ENCODE measurements at regions not wholly inside any gene's neighbourhood (a gene's known extent, or its start where the extent isn't known, plus 50 kb on each side); places are given as distances from the start of the nearest gene placed in this dataset.

- ATAC-seq (no peak), DNase-seq (no peak)
- ChIA-PET POLR2A (no interaction called here), CTCF (no interaction called here)
- H3K4me1 Mint-ChIP-seq, result no peaks in the 10 kb centered on the region
- intact Hi-C loops (cut with DNase I, micrococcal nuclease), result no loop called here
- H3K27ac Mint-ChIP-seq, result no peak overlapping the region
- H3K9me3 Mint-ChIP-seq (ENCODE audit: low read depth), result no peaks in the 10 kb centered on the region
- H3K36me3 Mint-ChIP-seq (ENCODE audit: low read depth), result no peaks in the 10 kb centered on the region
- peaks cover 25% of the 10 kb centered on the region for H3K27me3 Mint-ChIP-seq
- no peak overlapping the region for H3K4me3 Mint-ChIP-seq
These were observed 153.0 kb downstream of the RAP2A start for GRCh38 chr13:97586941-97587340.

DNA sequence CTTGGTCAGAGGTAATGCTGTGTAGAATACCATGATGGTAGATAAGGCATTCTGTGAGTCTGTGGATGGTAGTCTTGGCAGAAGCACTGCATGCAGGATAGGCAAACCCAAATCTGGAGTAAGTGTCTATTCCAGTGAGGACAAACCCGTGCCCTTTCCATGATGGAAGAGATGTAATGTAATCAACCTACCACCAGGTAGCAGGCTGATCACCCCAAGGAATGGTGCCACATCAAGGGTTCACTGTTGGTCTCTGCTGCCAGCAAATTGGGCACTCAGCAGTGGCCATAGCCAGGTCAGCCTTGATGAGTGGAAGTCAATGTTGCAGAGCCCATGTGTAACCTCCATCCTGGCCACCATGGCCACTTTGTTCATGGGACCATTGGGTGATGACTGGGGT lies 155.0 kb downstream of the RAP2A start:
- H3K4me3 Mint-ChIP-seq, result no peak overlapping the region
- H3K4me1 Mint-ChIP-seq, result no peaks in the 10 kb centered on the region
- ChIA-PET CTCF (no interaction called here), POLR2A (no interaction called here)
- no peaks in the 10 kb centered on the region for H3K36me3 Mint-ChIP-seq (ENCODE audit: low read depth)
- intact Hi-C loops (cut with DNase I, micrococcal nuclease), result no loop called here
- no peak for ATAC-seq
- no peak for DNase-seq
- H3K27me3 Mint-ChIP-seq, result peaks cover 27% of the 10 kb centered on the region
- no peaks in the 10 kb centered on the region for H3K9me3 Mint-ChIP-seq (ENCODE audit: low read depth)
- H3K27ac Mint-ChIP-seq, result no peak overlapping the region

- ChIA-PET POLR2A (no interaction called here), CTCF (no interaction called here)
- no peak overlapping the region for H3K4me3 Mint-ChIP-seq
- no peaks in the 10 kb centered on the region for H3K36me3 Mint-ChIP-seq (ENCODE audit: low read depth)
- ATAC-seq, result no peak
- H3K27ac Mint-ChIP-seq, result no peak overlapping the region
- no peaks in the 10 kb centered on the region for H3K4me1 Mint-ChIP-seq
- intact Hi-C loops (cut with DNase I, micrococcal nuclease), result no loop called here
- H3K9me3 Mint-ChIP-seq (ENCODE audit: low read depth), result no peaks in the 10 kb centered on the region
- DNase-seq, result no peak
- H3K27me3 Mint-ChIP-seq, result peaks cover 3% of the 10 kb centered on the region
These were observed 166.6 kb downstream of the RAP2A start for GRCh38 chr13:97600458-97601075.

GRCh38 chr13:97615266-97615665 lies 181.3 kb downstream of the RAP2A start:
- Mint-ChIP-seq H3K36me3 (ENCODE audit: low read depth) (no peaks in the 10 kb centered on the region), H3K27ac (no peak overlapping the region), H3K4me3 (no peak overlapping the region), H3K4me1 (no peaks in the 10 kb centered on the region), H3K9me3 (ENCODE audit: low read depth) (no peaks in the 10 kb centered on the region), H3K27me3 (peaks cover 11% of the 10 kb centered on the region)
- ChIA-PET CTCF (interaction anchor here (0.9 to 1.0 kb wide), 2 partner anchors 24 to 66 kb away, joined by 3 read pairs; no protein-coding TSS in a partner anchor), POLR2A (no interaction called here)
- no peak for ATAC-seq
- no peak for DNase-seq
- intact Hi-C loops (cut with DNase I, micrococcal nuclease), result no loop called here

GRCh38 chr13:97616385-97616784 lies 182.4 kb downstream of the RAP2A start:
- Mint-ChIP-seq H3K27ac (no peak overlapping the region), H3K4me1 (no peaks in the 10 kb centered on the region), H3K36me3 (ENCODE audit: low read depth) (no peaks in the 10 kb centered on the region), H3K4me3 (no peak overlapping the region), H3K27me3 (peaks cover 11% of the 10 kb centered on the region), H3K9me3 (ENCODE audit: low read depth) (no peaks in the 10 kb centered on the region)
- CTCF ChIA-PET, result interaction anchor here (0.6 kb wide), 2 partner anchors 199 to 507 kb away, joined by 3 read pairs; no protein-coding TSS in a partner anchor
- no peak for ATAC-seq
- no peak for DNase-seq
- intact Hi-C loops (cut with DNase I, micrococcal nuclease), result no loop called here
- POLR2A ChIA-PET, result no interaction called here

DNA sequence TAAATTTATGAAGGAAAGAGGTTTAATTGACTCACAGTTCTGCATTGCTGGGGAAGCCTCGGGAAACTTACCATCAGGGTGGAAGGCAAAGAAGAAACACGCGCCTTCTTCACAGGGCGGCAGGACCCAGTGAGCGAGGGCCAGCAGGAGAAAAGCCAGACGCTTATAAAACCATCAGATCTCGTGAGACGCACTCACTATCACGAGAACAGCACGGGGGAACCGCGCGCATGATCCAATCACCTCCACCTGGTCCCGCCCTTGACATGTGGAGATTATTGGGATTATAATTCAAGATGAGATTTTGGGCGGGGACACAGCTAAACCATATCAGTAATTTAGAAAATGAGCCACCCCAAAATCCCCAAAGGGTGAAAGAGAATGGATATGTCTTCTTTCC lies 187.1 kb downstream of the RAP2A start:
- H3K4me3 Mint-ChIP-seq, result no peak overlapping the region
- no peak for ATAC-seq
- no peaks in the 10 kb centered on the region for H3K9me3 Mint-ChIP-seq (ENCODE audit: low read depth)
- no peak for DNase-seq
- intact Hi-C loops (cut with DNase I, micrococcal nuclease), result no loop called here
- ChIA-PET CTCF (no interaction called here), POLR2A (no interaction called here)
- H3K27ac Mint-ChIP-seq, result no peak overlapping the region
- no peaks in the 10 kb centered on the region for H3K36me3 Mint-ChIP-seq (ENCODE audit: low read depth)
- no peaks in the 10 kb centered on the region for H3K4me1 Mint-ChIP-seq
- H3K27me3 Mint-ChIP-seq, result peaks cover 12% of the 10 kb centered on the region

DNA sequence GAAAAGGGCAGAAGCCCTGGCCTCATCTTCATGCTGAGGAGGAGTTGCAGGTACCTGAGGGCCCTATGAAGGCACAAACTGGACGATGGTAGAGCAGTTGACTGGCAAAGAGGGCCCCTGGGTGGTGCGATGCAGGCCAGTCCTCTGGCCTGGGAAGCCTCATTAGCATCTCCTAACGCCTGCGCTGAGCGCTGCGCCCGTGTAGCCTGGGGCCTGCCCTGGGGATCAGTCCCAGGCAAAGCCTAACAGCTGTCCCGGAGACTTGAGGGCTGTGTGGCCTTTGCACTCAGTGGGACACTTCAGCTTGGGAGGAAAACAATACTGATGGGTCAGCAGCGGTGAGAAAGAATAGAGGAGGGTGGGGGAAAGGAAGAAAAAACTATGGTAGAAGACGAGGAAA lies 187.7 kb downstream of the RAP2A start:
- no peaks in the 10 kb centered on the region for H3K4me1 Mint-ChIP-seq
- no peaks in the 10 kb centered on the region for H3K36me3 Mint-ChIP-seq (ENCODE audit: low read depth)
- intact Hi-C loops (cut with DNase I, micrococcal nuclease), result no loop called here
- no peak for DNase-seq
- ChIA-PET POLR2A (no interaction called here), CTCF (no interaction called here)
- no peak for ATAC-seq
- H3K9me3 Mint-ChIP-seq (ENCODE audit: low read depth), result no peaks in the 10 kb centered on the region
- H3K27ac Mint-ChIP-seq, result no peak overlapping the region
- H3K4me3 Mint-ChIP-seq, result no peak overlapping the region
- peaks cover 13% of the 10 kb centered on the region for H3K27me3 Mint-ChIP-seq

GRCh38 chr13:97627566-97627965 lies 193.6 kb downstream of the RAP2A start:
- ChIA-PET POLR2A (no interaction called here), CTCF (no interaction called here)
- no peak overlapping the region for H3K4me3 Mint-ChIP-seq
- intact Hi-C loops (cut with DNase I, micrococcal nuclease), result no loop called here
- no peaks in the 10 kb centered on the region for H3K9me3 Mint-ChIP-seq (ENCODE audit: low read depth)
- ATAC-seq, result no peak
- H3K36me3 Mint-ChIP-seq (ENCODE audit: low read depth), result no peaks in the 10 kb centered on the region
- H3K27me3 Mint-ChIP-seq, result peaks cover 9% of the 10 kb centered on the region
- no peak overlapping the region for H3K27ac Mint-ChIP-seq
- no peaks in the 10 kb centered on the region for H3K4me1 Mint-ChIP-seq
- DNase-seq, result no peak

DNA sequence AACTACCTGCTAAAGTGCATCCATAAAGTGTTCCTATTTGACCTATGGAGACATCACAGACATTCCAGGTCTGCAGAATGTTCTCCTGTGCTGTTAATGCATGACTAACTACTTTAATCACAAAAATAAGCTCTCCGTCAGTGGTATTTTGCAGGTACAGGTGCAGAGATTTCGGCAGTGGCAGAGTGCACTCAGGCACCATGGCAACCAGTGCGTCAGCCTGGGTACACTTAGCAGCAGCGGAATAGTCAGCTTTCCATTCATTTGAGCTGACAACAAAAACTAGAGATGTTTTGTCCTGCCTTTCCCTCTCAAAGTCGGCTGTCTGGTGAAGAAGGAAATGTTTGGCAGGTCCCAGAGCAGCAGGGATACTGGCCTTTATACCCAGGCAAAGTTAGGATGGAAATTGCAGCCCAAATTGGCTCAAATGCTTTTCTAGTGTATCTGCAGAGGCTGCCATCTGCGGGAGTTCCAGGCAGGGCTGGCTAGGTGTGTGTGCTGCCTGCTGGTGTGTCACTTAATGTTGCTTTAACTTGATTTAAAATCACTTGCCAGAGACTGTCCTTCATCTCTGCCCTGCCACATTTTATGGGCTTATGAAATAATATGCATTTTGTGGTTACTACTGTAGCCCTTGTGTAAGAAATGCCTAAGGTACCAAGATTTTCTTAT lies 195.8 kb downstream of the RAP2A start:
- no peak overlapping the region for H3K4me3 Mint-ChIP-seq
- POLR2A ChIA-PET, result no interaction called here
- intact Hi-C loops (cut with DNase I, micrococcal nuclease), result no loop called here
- H3K27ac Mint-ChIP-seq, result no peak overlapping the region
- DNase-seq, result no peak
- H3K36me3 Mint-ChIP-seq (ENCODE audit: low read depth), result no peaks in the 10 kb centered on the region
- peaks cover 9% of the 10 kb centered on the region for H3K27me3 Mint-ChIP-seq
- H3K9me3 Mint-ChIP-seq (ENCODE audit: low read depth), result peaks cover 7% of the 10 kb centered on the region
- no peak for ATAC-seq
- no peaks in the 10 kb centered on the region for H3K4me1 Mint-ChIP-seq
- CTCF ChIA-PET, result no interaction called here

- POLR2A ChIA-PET, result no interaction called here
- Mint-ChIP-seq H3K27ac (no peak overlapping the region), H3K4me1 (no peaks in the 10 kb centered on the region), H3K27me3 (peaks cover 7% of the 10 kb centered on the region), H3K4me3 (no peak overlapping the region), H3K9me3 (ENCODE audit: low read depth) (peaks cover 7% of the 10 kb centered on the region), H3K36me3 (ENCODE audit: low read depth) (no peaks in the 10 kb centered on the region)
- intact Hi-C loops (cut with DNase I, micrococcal nuclease), result no loop called here
- CTCF ChIA-PET, result no interaction called here
- DNase-seq, result no peak
- ATAC-seq, result no peak
These were observed 196.8 kb downstream of the RAP2A start for GRCh38 chr13:97630725-97631124.

GRCh38 chr13:97631158-97631557 lies 197.2 kb downstream of the RAP2A start:
- Mint-ChIP-seq H3K4me1 (no peaks in the 10 kb centered on the region), H3K27me3 (peaks cover 7% of the 10 kb centered on the region), H3K4me3 (no peak overlapping the region), H3K36me3 (ENCODE audit: low read depth) (no peaks in the 10 kb centered on the region), H3K9me3 (ENCODE audit: low read depth) (peaks cover 7% of the 10 kb centered on the region), H3K27ac (no peak overlapping the region)
- intact Hi-C loops (cut with DNase I, micrococcal nuclease), result no loop called here
- POLR2A ChIA-PET, result no interaction called here
- DNase-seq, result no peak
- CTCF ChIA-PET, result interaction anchor here (0.8 kb wide), 1 partner anchor 466 kb away, joined by 3 read pairs; no protein-coding TSS in a partner anchor
- ATAC-seq, result no peak

- no peak overlapping the region for H3K4me3 Mint-ChIP-seq
- ChIA-PET POLR2A (no interaction called here), CTCF (no interaction called here)
- no peaks in the 10 kb centered on the region for H3K4me1 Mint-ChIP-seq
- H3K27me3 Mint-ChIP-seq, result no peaks in the 10 kb centered on the region
- DNase-seq, result no peak
- ATAC-seq, result no peak
- intact Hi-C loops (cut with DNase I, micrococcal nuclease), result no loop called here
- no peaks in the 10 kb centered on the region for H3K9me3 Mint-ChIP-seq (ENCODE audit: low read depth)
- H3K27ac Mint-ChIP-seq, result no peak overlapping the region
- H3K36me3 Mint-ChIP-seq (ENCODE audit: low read depth), result no peaks in the 10 kb centered on the region
These were observed 205.3 kb downstream of the RAP2A start for GRCh38 chr13:97639236-97639635.

Measured in activated CD4-positive, alpha-beta T cell treated with anti-CD3 and anti-CD28 coated beads for 36 hours (primary cell).